ENCODE measurements at regions not wholly inside any gene's neighbourhood (a gene's known extent, or its start where the extent isn't known, plus 50 kb on each side); places are given as distances from the start of the nearest gene placed in this dataset.
"Not testable (repeated sequence)": the region's sequence is repeated elsewhere in the genome, so short reads cannot be mapped to it uniquely, and the experiment has no call there.

DNA sequence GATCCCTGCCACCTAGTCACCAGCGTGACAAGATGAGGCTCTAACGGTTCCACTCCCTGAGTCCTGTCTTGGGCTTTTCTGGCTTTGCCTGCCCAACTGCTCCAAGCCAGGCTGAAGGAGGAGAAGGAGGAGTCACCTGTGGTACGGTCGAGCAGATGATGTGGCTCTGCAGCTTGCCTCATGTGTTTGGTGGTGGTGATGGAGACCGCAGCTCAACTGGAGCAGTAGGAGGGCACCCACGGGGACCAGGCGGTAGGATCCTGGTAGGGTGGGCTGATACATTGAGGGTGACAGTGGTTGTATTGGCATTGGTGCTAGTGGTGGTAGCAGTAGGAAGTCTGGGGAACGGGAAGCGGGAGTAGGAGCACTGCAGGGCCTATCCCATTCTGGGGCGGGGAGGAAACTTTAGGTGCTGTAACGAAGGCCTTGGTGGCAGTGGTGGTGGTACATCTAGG lies 202.8 kb upstream of the WSB1 start (continued):
- TF ChIP-seq, protein P1, sequence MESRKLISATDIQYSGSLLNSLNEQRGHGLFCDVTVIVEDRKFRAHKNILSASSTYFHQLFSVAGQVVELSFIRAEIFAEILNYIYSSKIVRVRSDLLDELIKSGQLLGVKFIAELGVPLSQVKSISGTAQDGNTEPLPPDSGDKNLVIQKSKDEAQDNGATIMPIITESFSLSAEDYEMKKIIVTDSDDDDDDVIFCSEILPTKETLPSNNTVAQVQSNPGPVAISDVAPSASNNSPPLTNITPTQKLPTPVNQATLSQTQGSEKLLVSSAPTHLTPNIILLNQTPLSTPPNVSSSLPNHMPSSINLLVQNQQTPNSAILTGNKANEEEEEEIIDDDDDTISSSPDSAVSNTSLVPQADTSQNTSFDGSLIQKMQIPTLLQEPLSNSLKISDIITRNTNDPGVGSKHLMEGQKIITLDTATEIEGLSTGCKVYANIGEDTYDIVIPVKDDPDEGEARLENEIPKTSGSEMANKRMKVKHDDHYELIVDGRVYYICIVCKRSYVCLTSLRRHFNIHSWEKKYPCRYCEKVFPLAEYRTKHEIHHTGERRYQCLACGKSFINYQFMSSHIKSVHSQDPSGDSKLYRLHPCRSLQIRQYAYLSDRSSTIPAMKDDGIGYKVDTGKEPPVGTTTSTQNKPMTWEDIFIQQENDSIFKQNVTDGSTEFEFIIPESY (IDR thresholded peaks at IDR 0.05), result no peak
- TF ChIP-seq TAF1 (conservative IDR thresholded peaks at IDR 0.05) (no peak), HNF4G (IDR thresholded peaks at IDR 0.05) (no peak), YY1 (IDR thresholded peaks at IDR 0.05) (no peak)

DNA sequence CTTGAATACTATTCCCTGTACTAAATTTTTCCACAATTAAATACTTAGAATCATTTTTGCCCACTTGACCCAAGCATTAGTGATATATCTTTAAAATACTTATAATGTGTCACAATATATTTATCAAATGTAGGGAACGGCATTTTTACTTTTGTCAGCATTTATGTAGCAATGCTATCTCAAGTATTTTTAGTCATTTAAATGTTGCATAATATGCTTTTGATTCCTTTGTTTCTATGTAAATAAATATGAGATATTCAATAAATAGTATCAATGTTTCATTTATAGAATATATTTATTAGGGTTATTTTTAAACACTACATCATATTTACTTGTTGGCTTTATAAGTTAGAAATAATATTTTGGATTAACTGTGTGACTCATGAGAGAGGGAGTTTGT lies 199.7 kb upstream of the WSB1 start:
- H3K27ac ChIP-seq (ENCODE audit: low read depth in 1 of 2, low read length in 2 of 2); H3K36me3 ChIP-seq (ENCODE audit: control insufficient read depth in 4 of 4, insufficient read depth in 3 of 4, low read depth in 1 of 4, low read length in 3 of 4); H3K9me3 ChIP-seq (ENCODE audit: control insufficient read depth in 4 of 4, low read length in 3 of 4); H3K4me1 ChIP-seq (ENCODE audit: control insufficient read depth in 4 of 4, insufficient read depth in 4 of 4, low read length in 3 of 4); H3K27me3 ChIP-seq (ENCODE audit: control insufficient read depth in 4 of 4, insufficient read depth in 4 of 4, low read length in 3 of 4); DNase-seq (ENCODE audit: low spot score); H3K4me3 ChIP-seq (ENCODE audit: low read depth in 1 of 3, low read length in 3 of 3); H3K9ac ChIP-seq (ENCODE audit: low read depth in 1 of 2, low read length in 2 of 2): not testable (repeated sequence)
- WGBS, result 76% methylated on average over 1 of the region's 1 CpG

DNA sequence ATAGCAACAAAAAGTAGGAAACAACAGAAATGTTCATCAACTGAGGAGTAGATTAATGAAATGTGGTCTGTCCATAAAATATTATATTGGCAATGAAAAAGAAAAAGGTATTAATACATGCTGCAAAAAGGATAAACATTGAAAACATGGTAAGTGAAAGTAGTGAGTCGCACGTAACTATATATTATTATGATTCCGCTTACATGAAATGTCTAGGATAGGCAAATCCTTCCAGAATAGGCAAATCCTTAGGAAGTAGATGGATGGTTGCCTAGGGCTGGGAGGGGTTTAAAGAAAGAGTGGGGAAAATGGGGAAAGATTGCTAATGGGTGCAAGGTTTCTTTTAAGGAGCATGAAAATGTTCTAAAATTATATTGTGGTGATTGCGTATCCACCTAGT lies 198.1 kb upstream of the WSB1 start:
- H3K9ac ChIP-seq (ENCODE audit: low read depth in 1 of 2, low read length in 2 of 2), result not testable (repeated sequence)
- WGBS, result 87% methylated on average over 4 of the region's 4 CpGs

GRCh38 chr17:27099266-27099665 lies 194.6 kb upstream of the WSB1 start:
- not testable (repeated sequence) for H3K36me3 ChIP-seq (ENCODE audit: control insufficient read depth in 4 of 4, insufficient read depth in 3 of 4, low read depth in 1 of 4, low read length in 3 of 4); H3K4me1 ChIP-seq (ENCODE audit: control insufficient read depth in 4 of 4, insufficient read depth in 4 of 4, low read length in 3 of 4); H3K27ac ChIP-seq (ENCODE audit: low read depth in 1 of 2, low read length in 2 of 2); H3K9ac ChIP-seq (ENCODE audit: low read depth in 1 of 2, low read length in 2 of 2); H3K9me3 ChIP-seq (ENCODE audit: control insufficient read depth in 4 of 4, low read length in 3 of 4); H3K4me3 ChIP-seq (ENCODE audit: low read depth in 1 of 3, low read length in 3 of 3); DNase-seq (ENCODE audit: low spot score); H3K27me3 ChIP-seq (ENCODE audit: control insufficient read depth in 4 of 4, insufficient read depth in 4 of 4, low read length in 3 of 4)
- 82% methylated on average over 2 of the region's 2 CpGs for whole genome bisulfite sequencing

More for the DNA sequence above, 198.1 kb upstream of the WSB1 start:
- H3K36me3 ChIP-seq (ENCODE audit: control insufficient read depth in 4 of 4, insufficient read depth in 3 of 4, low read depth in 1 of 4, low read length in 3 of 4); DNase-seq (ENCODE audit: low spot score); H3K9me3 ChIP-seq (ENCODE audit: control insufficient read depth in 4 of 4, low read length in 3 of 4); H3K27me3 ChIP-seq (ENCODE audit: control insufficient read depth in 4 of 4, insufficient read depth in 4 of 4, low read length in 3 of 4); H3K4me3 ChIP-seq (ENCODE audit: low read depth in 1 of 3, low read length in 3 of 3); H3K4me1 ChIP-seq (ENCODE audit: control insufficient read depth in 4 of 4, insufficient read depth in 4 of 4, low read length in 3 of 4); H3K27ac ChIP-seq (ENCODE audit: low read depth in 1 of 2, low read length in 2 of 2): not testable (repeated sequence)

DNA sequence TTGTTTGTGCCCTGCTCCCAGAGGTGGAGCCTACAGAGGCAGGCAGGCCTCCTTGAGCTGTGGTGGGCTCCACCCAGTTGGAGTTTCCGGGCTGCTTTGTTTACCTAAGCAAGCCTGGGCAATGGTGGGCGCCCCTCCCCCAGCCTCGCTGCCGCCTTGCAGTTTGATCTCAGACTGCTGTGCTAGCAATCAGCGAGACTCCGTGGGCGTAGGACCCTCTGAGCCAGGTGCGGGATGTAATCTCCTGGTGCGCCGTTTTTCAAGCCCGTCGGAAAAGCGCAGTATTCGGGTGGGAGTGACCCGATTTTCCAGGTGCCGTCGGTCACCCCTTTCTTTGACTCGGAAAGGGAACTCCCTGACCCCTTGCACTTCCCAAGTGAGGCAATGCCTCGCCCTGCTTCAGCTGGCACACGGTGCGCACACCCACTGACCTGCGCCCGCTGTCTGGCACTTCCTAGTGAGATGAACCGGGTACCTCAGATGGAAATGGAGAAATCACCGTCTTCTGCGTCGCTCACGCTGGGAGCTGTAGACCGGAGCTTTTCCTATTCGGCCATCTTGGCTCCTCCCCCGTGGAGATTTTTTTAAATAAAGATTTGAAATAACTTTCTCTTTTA lies 189.2 kb upstream of the WSB1 start:
- not testable (repeated sequence) for H3K27me3 ChIP-seq (ENCODE audit: control insufficient read depth in 4 of 4, insufficient read depth in 4 of 4, low read length in 3 of 4); H3K4me1 ChIP-seq (ENCODE audit: control insufficient read depth in 4 of 4, insufficient read depth in 4 of 4, low read length in 3 of 4); H3K9me3 ChIP-seq (ENCODE audit: control insufficient read depth in 4 of 4, low read length in 3 of 4); H3K36me3 ChIP-seq (ENCODE audit: control insufficient read depth in 4 of 4, insufficient read depth in 3 of 4, low read depth in 1 of 4, low read length in 3 of 4); H3K9ac ChIP-seq (ENCODE audit: low read depth in 1 of 2, low read length in 2 of 2); H3K4me3 ChIP-seq (ENCODE audit: low read depth in 1 of 3, low read length in 3 of 3); H3K27ac ChIP-seq (ENCODE audit: low read depth in 1 of 2, low read length in 2 of 2); DNase-seq (ENCODE audit: low spot score)
- WGBS, result 84% methylated on average over 31 of the region's 31 CpGs

DNA sequence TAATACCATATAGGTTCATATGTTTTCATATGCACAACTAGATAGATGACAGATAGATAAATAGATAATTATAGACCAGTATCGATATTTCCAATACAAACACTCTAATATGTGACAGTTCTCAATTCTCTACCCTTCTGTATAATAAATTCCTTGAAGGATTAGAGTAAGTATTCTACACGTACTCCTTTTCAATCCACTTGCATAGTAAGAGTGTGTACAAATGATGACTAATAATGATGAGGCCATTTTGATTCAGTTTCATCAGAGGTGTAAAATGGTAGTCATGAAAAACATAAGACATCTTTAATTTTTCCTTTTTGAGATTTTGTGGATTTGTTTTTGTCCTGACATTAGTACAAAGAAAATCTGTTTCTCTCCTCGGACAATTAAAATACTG lies 188.3 kb upstream of the WSB1 start:
- Histone ChIP-seq H3K9me3 (ENCODE audit: control insufficient read depth in 4 of 4, low read length in 3 of 4) (no peaks in the 10 kb centered on the region), H3K4me1 (ENCODE audit: control insufficient read depth in 4 of 4, insufficient read depth in 4 of 4, low read length in 3 of 4) (no peaks in the 10 kb centered on the region), H3K9ac (ENCODE audit: low read depth in 1 of 2, low read length in 2 of 2) (no peak overlapping the region), H3K36me3 (ENCODE audit: control insufficient read depth in 4 of 4, insufficient read depth in 3 of 4, low read depth in 1 of 4, low read length in 3 of 4) (no peaks in the 10 kb centered on the region), H3K4me3 (ENCODE audit: low read depth in 1 of 3, low read length in 3 of 3) (no peak overlapping the region), H3K27me3 (ENCODE audit: control insufficient read depth in 4 of 4, insufficient read depth in 4 of 4, low read length in 3 of 4) (no peaks in the 10 kb centered on the region), H3K27ac (ENCODE audit: low read depth in 1 of 2, low read length in 2 of 2) (no peak overlapping the region)
- WGBS, result 55% methylated on average over 3 of the region's 3 CpGs
- no peak for DNase-seq (ENCODE audit: low spot score)
- TF ChIP-seq, protein P2, sequence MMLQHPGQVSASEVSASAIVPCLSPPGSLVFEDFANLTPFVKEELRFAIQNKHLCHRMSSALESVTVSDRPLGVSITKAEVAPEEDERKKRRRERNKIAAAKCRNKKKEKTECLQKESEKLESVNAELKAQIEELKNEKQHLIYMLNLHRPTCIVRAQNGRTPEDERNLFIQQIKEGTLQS (IDR thresholded peaks at IDR 0.05), result no peak
- TF ChIP-seq, protein P1 (IDR thresholded peaks at IDR 0.05), result no peak
- TF ChIP-seq HNF4A (conservative IDR thresholded peaks at IDR 0.05), result no peak
- no peak for TF ChIP-seq FOXA1 (IDR thresholded peaks at IDR 0.05)
- no peak for TF ChIP-seq JUND (IDR thresholded peaks at IDR 0.05)
- no peak for TF ChIP-seq TAF1 (conservative IDR thresholded peaks at IDR 0.05)
- TF ChIP-seq, protein P3, sequence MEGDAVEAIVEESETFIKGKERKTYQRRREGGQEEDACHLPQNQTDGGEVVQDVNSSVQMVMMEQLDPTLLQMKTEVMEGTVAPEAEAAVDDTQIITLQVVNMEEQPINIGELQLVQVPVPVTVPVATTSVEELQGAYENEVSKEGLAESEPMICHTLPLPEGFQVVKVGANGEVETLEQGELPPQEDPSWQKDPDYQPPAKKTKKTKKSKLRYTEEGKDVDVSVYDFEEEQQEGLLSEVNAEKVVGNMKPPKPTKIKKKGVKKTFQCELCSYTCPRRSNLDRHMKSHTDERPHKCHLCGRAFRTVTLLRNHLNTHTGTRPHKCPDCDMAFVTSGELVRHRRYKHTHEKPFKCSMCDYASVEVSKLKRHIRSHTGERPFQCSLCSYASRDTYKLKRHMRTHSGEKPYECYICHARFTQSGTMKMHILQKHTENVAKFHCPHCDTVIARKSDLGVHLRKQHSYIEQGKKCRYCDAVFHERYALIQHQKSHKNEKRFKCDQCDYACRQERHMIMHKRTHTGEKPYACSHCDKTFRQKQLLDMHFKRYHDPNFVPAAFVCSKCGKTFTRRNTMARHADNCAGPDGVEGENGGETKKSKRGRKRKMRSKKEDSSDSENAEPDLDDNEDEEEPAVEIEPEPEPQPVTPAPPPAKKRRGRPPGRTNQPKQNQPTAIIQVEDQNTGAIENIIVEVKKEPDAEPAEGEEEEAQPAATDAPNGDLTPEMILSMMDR (IDR thresholded peaks at IDR 0.05; ENCODE audit: low read depth, low read length, missing input control), result no peak
- no peak for TF ChIP-seq GABPA (IDR thresholded peaks at IDR 0.05 in 1 of 2, conservative IDR thresholded peaks at IDR 0.05 in 1 of 2)

Measured in liver (tissue), 8 donors.